Bronchial epithelial cell (primary cell): ENCODE measurements at regions not wholly inside any gene's neighbourhood (a gene's known extent, or its start where the extent isn't known, plus 50 kb on each side); places are given as distances from the start of the nearest gene placed in this dataset.

ENCODE experiments used
- DNase-seq: peaks from one replicate; pipeline ENCODE4 v3.0.0-alpha.2; 2010; ENCODE audit warnings: low read depth
- FAIRE-seq: peaks from 2 replicates; lab custom pipeline; 2011; peaks lifted over from hg19 to GRCh38; lab: Jason Lieb, UNC
- H3K27me3 ChIP-seq: 2 replicates; pipeline ENCODE4 v1.5.1; 2011; ENCODE audit warnings: low read length; ENCODE audit not compliant: control insufficient read depth, insufficient read depth
- H3K36me3 ChIP-seq: 2 replicates; pipeline ENCODE4 v1.5.1; 2011; ENCODE audit warnings: low read length; ENCODE audit not compliant: control insufficient read depth, insufficient read depth
- H3K4me3 ChIP-seq: 2 replicates; pipeline ENCODE4 v1.5.1; 2011; ENCODE audit warnings: mild to moderate bottlenecking, low read depth, low read length, control low read depth
- TF ChIP-seq, protein P1 (sequence below): IDR thresholded peaks from 2 replicates; pipeline ENCODE4 v1.5.1; 2011; ENCODE audit warnings: mild to moderate bottlenecking, moderate library complexity, low read length, control low read depth, inconsistent platforms; ENCODE audit not compliant: insufficient read depth, severe bottlenecking

DNA sequence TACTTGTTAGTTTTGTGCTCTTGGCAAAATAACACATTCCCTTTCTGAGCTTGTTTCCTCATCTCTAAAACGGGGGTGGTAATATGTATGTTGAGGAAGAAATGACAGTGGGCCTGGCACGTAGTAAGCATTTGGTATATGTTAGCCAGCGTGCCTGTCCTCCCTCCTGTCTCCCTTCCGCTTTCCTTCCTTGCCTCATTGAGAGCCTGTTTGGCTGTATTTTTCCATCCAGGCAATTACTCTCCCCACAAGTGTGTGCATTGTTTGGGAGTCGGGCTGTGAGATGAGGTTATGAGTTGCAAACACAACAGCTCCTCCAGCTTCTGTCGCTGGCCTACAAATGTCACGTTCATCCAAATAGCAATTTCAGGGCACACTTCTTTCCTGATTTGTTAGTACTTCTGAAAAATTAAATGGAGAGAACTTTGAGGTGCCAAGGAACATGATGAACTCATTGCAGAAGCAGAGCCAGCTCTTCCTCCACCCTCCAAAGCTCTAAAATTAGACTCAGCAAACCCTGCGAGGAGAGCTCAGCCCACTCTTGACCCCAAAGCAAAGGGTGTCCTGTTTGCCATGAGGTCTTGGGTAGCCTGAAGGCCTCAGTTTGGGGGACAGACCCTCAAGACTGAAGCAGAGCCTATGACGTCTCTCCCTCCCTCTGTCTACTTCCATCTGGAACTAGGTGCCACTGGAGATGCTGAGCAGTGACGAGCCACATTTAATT, 50.7 kb upstream of the TOX2 start:
- Histone ChIP-seq H3K4me3 (no peak overlapping the region), H3K36me3 (no peaks in the 10 kb centered on the region), H3K27me3 (no peaks in the 10 kb centered on the region)
- TF ChIP-seq, protein P1, sequence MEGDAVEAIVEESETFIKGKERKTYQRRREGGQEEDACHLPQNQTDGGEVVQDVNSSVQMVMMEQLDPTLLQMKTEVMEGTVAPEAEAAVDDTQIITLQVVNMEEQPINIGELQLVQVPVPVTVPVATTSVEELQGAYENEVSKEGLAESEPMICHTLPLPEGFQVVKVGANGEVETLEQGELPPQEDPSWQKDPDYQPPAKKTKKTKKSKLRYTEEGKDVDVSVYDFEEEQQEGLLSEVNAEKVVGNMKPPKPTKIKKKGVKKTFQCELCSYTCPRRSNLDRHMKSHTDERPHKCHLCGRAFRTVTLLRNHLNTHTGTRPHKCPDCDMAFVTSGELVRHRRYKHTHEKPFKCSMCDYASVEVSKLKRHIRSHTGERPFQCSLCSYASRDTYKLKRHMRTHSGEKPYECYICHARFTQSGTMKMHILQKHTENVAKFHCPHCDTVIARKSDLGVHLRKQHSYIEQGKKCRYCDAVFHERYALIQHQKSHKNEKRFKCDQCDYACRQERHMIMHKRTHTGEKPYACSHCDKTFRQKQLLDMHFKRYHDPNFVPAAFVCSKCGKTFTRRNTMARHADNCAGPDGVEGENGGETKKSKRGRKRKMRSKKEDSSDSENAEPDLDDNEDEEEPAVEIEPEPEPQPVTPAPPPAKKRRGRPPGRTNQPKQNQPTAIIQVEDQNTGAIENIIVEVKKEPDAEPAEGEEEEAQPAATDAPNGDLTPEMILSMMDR: no peak
- FAIRE-seq: no peak
- no peak for DNase-seq

DNA sequence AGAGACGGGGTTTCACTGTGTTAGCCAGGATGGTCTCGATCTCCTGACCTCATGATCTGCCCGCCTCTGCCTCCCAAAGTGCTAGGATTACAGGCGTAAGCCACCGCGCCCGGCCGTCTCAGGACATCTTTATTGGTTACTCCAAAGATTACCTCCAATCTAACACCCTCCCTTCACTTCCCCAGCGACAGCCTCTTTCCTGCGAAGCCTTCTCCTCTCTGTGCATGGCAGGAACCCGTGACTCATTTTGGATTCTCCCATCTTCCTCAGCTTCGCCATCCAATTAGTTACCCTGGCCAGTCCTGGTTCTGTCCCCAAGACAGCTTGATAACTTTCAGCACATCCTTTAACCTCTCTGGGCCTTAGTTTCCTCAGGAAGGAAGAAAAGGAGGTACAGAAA, 51.3 kb upstream of the TOX2 start:
- Histone ChIP-seq H3K4me3 (no peak overlapping the region), H3K27me3 (no peaks in the 10 kb centered on the region), H3K36me3 (no peaks in the 10 kb centered on the region)
- DNase-seq: no peak
- no peak for FAIRE-seq
- TF ChIP-seq, protein P1: no peak

DNA sequence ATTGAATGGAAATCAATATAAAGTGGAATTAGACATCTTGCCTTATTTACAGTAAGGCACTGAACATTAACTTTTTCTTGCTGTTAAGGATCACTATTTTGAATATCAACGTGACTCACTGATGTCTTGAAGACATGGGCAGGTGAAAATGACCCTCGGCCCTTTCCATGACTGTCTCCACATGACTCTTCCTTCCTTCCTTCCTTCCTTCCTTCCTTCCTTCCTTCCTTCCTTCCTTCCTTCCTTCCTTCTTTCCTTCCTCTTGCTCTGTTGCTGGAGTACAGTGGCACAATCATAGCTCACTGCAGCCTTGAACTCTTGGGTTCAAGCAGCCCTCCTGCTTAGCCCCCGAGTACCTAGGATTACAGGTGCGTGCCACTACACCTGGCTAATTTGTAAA, 52.2 kb upstream of the TOX2 start:
- Histone ChIP-seq H3K4me3 (no peak overlapping the region), H3K27me3 (peaks cover 1% of the 10 kb centered on the region), H3K36me3 (no peaks in the 10 kb centered on the region)
- TF ChIP-seq, protein P1: no peak
- DNase-seq (no peak), FAIRE-seq (no peak)

DNA sequence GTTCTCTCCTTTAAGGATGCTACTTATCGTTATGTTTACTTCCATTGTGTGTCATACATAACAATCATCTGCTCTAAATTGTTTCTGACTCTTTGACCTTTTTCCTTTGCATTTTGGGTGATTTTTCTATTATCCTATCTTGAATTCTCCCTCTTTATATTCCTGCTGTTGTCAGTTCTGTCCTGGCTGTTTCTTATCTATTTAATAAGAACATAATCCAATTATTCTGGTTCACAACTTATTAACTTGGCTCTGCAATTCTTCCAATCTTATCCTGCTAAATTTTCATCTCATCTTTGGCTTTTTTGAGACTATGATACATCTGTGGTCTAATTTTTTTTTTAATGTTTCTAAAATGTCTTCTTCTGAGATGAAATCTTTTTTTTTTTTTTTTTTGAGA, 54.7 kb upstream of the TOX2 start:
- FAIRE-seq (no peak), DNase-seq (no peak)
- Histone ChIP-seq H3K4me3 (no peak overlapping the region), H3K36me3 (no peaks in the 10 kb centered on the region), H3K27me3 (peaks cover 3% of the 10 kb centered on the region)
- TF ChIP-seq, protein P1: no peak

DNA sequence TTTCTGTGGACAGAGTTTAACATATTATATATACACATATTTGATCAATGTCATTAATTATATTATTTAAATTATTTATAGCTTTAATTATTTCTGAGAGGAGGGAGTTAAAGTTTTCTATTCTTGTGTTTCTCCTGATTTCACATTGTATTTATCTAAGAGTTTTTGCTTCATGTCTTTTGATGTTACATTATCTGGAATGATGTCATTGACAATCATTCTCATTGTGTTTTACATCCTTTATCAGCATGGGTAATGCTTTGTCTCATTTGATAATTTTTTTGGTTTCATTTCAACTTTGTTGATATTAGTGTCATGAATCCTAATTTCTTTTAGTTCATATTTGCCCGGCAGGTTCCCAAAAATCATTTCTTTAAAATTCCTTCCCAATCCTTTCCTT, 56.7 kb upstream of the TOX2 start:
- no peaks in the 10 kb centered on the region for H3K36me3 ChIP-seq
- H3K27me3 ChIP-seq: peaks cover 3% of the 10 kb centered on the region
- TF ChIP-seq, protein P1: no peak
- FAIRE-seq (no peak), DNase-seq (no peak)
- no peak overlapping the region for H3K4me3 ChIP-seq

DNA sequence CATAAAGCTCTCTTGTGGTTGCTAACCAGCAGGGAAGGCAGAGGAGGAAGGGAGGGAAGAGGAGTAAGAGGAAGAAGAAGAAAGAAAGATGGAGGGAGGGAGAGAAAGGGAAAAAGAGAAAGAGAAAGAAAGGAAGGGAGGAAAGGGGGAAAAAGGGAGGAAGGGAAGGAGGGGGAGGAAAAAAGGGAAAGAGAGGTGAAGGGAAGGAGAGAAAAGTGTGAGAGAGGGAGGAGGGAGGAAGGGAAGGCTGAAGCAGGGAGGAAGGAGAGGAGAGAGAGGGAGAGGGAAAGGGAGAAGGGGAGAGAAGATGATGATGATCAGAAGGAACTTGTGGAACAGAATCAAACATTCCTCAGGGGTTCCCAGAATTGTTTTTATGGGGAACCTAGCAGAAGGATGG, 57.5 kb upstream of the TOX2 start:
- DNase-seq (no peak), FAIRE-seq (no peak)
- Histone ChIP-seq H3K4me3 (no peak overlapping the region), H3K36me3 (no peaks in the 10 kb centered on the region), H3K27me3 (peaks cover 3% of the 10 kb centered on the region)
- TF ChIP-seq, protein P1: no peak
